Neural cell (in vitro differentiated cells): ENCODE measurements at regions not wholly inside any gene's neighbourhood (a gene's known extent, or its start where the extent isn't known, plus 50 kb on each side); places are given as distances from the start of the nearest gene placed in this dataset.
"Not testable (repeated sequence)": the region's sequence is repeated elsewhere in the genome, so short reads cannot be mapped to it uniquely, and the experiment has no call there.

Experiments used
- H2AFZ ChIP-seq: fragments of 200-600, 300-800 bp; sonication (generic), shearing (Covaris generic); 2 replicates; pipeline ENCODE4 v1.6.0; 2014; ENCODE audit warnings: low read depth, mild to moderate bottlenecking, antibody characterized with exemption, low read length, moderate library complexity
- H3F3A ChIP-seq: fragments of 200-600 bp; shearing (Covaris generic); 2 replicates; pipeline ENCODE4 v1.6.1; 2016; ENCODE audit warnings: mild to moderate bottlenecking, moderate library complexity, mixed read lengths, antibody characterized with exemption, low read length; ENCODE audit not compliant: insufficient read depth, poor library complexity, severe bottlenecking
- H3K27ac ChIP-seq: fragments of 200-600, 300-800 bp; sonication (generic), shearing (Covaris generic); 2 replicates; pipeline ENCODE4 v1.5.1; 2014; ENCODE audit warnings: mild to moderate bottlenecking, low read length, moderate library complexity
- H3K27me3 ChIP-seq: fragments of 300-800, 200-600 bp; sonication (generic), shearing (Covaris generic); 2 replicates; pipeline ENCODE4 v1.6.0; 2014; ENCODE audit warnings: mild to moderate bottlenecking, low read depth, low read length, moderate library complexity; ENCODE audit not compliant: insufficient read depth
- H3K36me3 ChIP-seq: fragments of 300-800, 200-600 bp; sonication (generic), shearing (Covaris generic); 2 replicates; pipeline ENCODE4 v1.5.1; 2014; ENCODE audit warnings: mild to moderate bottlenecking, antibody characterized with exemption, low read length, moderate library complexity; ENCODE audit not compliant: insufficient read depth
- H3K4me2 ChIP-seq: fragments of 300-800, 200-600 bp; sonication (generic), shearing (Covaris generic); 2 replicates; pipeline ENCODE4 v1.6.0; 2014; ENCODE audit warnings: mild to moderate bottlenecking, low read length
- H3K4me3 ChIP-seq: fragments of 300-800, 200-600 bp; sonication (generic), shearing (Covaris generic); 2 replicates; pipeline ENCODE4 v1.5.1; 2014; ENCODE audit warnings: mild to moderate bottlenecking, low read length, moderate library complexity
- H3K79me2 ChIP-seq: fragments of 200-600 bp; shearing (Covaris generic); replicated peaks from 2 replicates; pipeline ENCODE4 v1.6.0; 2014; ENCODE audit warnings: mild to moderate bottlenecking, low read length, moderate library complexity; ENCODE audit not compliant: insufficient read depth
- H3K9ac ChIP-seq: fragments of 300-800, 200-600 bp; sonication (generic), shearing (Covaris generic); 2 replicates; pipeline ENCODE4 v1.6.1; 2016; ENCODE audit warnings: mild to moderate bottlenecking, low read length, mixed read lengths
- H3K9me2 ChIP-seq: fragments of 200-600 bp; shearing (Covaris generic); 2 replicates; pipeline ENCODE4 v1.6.1; 2016; ENCODE audit warnings: mild to moderate bottlenecking, low read length, mixed read lengths; ENCODE audit not compliant: insufficient read depth
- H3K9me3 ChIP-seq: fragments of 200-600, 300-800 bp; sonication (generic), shearing (Covaris generic); 2 replicates; pipeline ENCODE4 v1.6.1; 2016; ENCODE audit warnings: mild to moderate bottlenecking, mixed run types, low read length, moderate library complexity, mixed read lengths
- H4K20me1 ChIP-seq: fragments of 200-600 bp; shearing (Covaris generic); 2 replicates; pipeline ENCODE4 v1.6.1; 2016; ENCODE audit warnings: mild to moderate bottlenecking, mixed run types; ENCODE audit not compliant: insufficient read depth
- CTCF ChIP-seq: fragments of 450-650 bp; IDR thresholded peaks from 2 replicates; pipeline ENCODE4 v1.5.1; 2014; ENCODE audit warnings: antibody characterized with exemption, mild to moderate bottlenecking, moderate library complexity; ENCODE audit not compliant: poor library complexity, severe bottlenecking
- EZH2 ChIP-seq: fragments of 200-600, 300-800 bp; shearing (Covaris generic), sonication (generic); IDR thresholded peaks from 2 replicates; pipeline ENCODE4 v1.6.1; 2014; ENCODE audit warnings: antibody characterized with exemption, low read length, borderline replicate concordance, mild to moderate bottlenecking; ENCODE audit not compliant: insufficient read depth, poor library complexity, severe bottlenecking
- MXI1 ChIP-seq: fragments of 450-650 bp; conservative IDR thresholded peaks from 2 replicates; pipeline ENCODE4 v1.6.1; 2014; ENCODE audit warnings: antibody characterized with exemption, mild to moderate bottlenecking; ENCODE audit not compliant: poor library complexity, severe bottlenecking
- POLR2AphosphoS5 ChIP-seq: IDR thresholded peaks from 2 replicates; pipeline ENCODE4 v1.6.1; 2012
- RAD21 ChIP-seq: fragments of 450-650 bp; conservative IDR thresholded peaks from 2 replicates; pipeline ENCODE4 v1.6.1; 2014; ENCODE audit warnings: antibody characterized with exemption, mild to moderate bottlenecking, moderate library complexity
- REST ChIP-seq: IDR thresholded peaks from 2 replicates; pipeline ENCODE4 v1.6.1; 2012; ENCODE audit warnings: borderline replicate concordance
- SMC3 ChIP-seq: fragments of 450-650 bp; conservative IDR thresholded peaks from 2 replicates; pipeline ENCODE4 v1.6.1; 2014; ENCODE audit warnings: antibody characterized with exemption, mild to moderate bottlenecking, moderate library complexity; ENCODE audit not compliant: poor library complexity
- TAF1 ChIP-seq: IDR thresholded peaks from 2 replicates; pipeline ENCODE4 v1.6.1; 2012; ENCODE audit warnings: low read depth

- Histone ChIP-seq H3K36me3 (no peaks in the 10 kb centered on the region), H3K4me2 (no peak overlapping the region), H3K9me3 (no peaks in the 10 kb centered on the region), H3K4me3 (no peak overlapping the region), H2AFZ (no peak overlapping the region), H3K9me2 (no peaks in the 10 kb centered on the region), H3K9ac (no peak overlapping the region), H3K27me3 (no peaks in the 10 kb centered on the region), H3K27ac (no peak overlapping the region), H3K79me2 (no peaks in the 10 kb centered on the region), H4K20me1 (no peaks in the 10 kb centered on the region), H3F3A (no peaks in the 10 kb centered on the region)
- no peak for TF ChIP-seq REST
- no peak for TF ChIP-seq CTCF
- TF ChIP-seq TAF1 = no peak
- no peak for TF ChIP-seq EZH2
- no peak for TF ChIP-seq SMC3
Measured at GRCh38 chr9:722388-722980, 119.0 kb upstream of the DMRT1 start.

GRCh38 chr9:724461-724860 lies 117.0 kb upstream of the DMRT1 start:
- H3K36me3 ChIP-seq, H3K9me3 ChIP-seq, H3K9me2 ChIP-seq, H3K79me2 ChIP-seq, H2AFZ ChIP-seq, H3K27me3 ChIP-seq, H3K4me3 ChIP-seq, H3F3A ChIP-seq, H3K27ac ChIP-seq, H3K4me2 ChIP-seq, H3K9ac ChIP-seq, H4K20me1 ChIP-seq: not testable (repeated sequence)

GRCh38 chr9:726005-726404 lies 115.5 kb upstream of the DMRT1 start:
- no peak overlapping the region for H3K4me3 ChIP-seq
- no peaks in the 10 kb centered on the region for H3K9me2 ChIP-seq

More at GRCh38 chr9:726005-726404, 115.5 kb upstream of the DMRT1 start:
- no peak for TF ChIP-seq REST
- TF ChIP-seq EZH2 = no peak
- TF ChIP-seq POLR2AphosphoS5 = no peak
- no peak for TF ChIP-seq RAD21
- no peak for TF ChIP-seq MXI1
- TF ChIP-seq SMC3 = no peak
- TF ChIP-seq CTCF = no peak
- H3K79me2 ChIP-seq = no peaks in the 10 kb centered on the region
- no peaks in the 10 kb centered on the region for H3F3A ChIP-seq
- H3K9ac ChIP-seq = no peak overlapping the region
- no peak overlapping the region for H2AFZ ChIP-seq
- no peaks in the 10 kb centered on the region for H4K20me1 ChIP-seq
- H3K27me3 ChIP-seq = no peaks in the 10 kb centered on the region
- no peaks in the 10 kb centered on the region for H3K36me3 ChIP-seq
- H3K9me3 ChIP-seq = no peaks in the 10 kb centered on the region
- H3K27ac ChIP-seq = no peak overlapping the region
- H3K4me2 ChIP-seq = no peak overlapping the region
